ENCODE measurements at regions not wholly inside any gene's neighbourhood (a gene's known extent, or its start where the extent isn't known, plus 50 kb on each side); places are given as distances from the start of the nearest gene placed in this dataset.

DNA sequence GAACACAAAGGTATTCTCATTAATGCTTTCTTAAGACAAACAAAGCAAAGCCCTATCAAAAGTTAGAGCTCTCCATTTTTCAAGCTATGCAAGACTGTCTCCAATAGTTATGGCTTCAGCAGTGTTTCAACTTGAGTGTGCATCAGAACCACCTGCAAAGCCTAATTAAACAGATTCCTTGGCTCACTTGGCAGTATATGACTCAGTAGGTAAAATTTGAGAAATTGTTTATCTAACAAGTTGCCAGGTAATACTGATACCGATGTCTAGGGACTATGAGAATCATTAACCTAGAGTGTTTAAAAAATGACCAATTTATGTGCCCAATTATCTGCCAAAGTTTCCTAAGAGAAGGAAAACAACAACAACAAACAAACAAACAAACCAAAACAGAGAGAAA lies 60.3 kb upstream of the PARP8 start:
- TF ChIP-seq, protein P1, sequence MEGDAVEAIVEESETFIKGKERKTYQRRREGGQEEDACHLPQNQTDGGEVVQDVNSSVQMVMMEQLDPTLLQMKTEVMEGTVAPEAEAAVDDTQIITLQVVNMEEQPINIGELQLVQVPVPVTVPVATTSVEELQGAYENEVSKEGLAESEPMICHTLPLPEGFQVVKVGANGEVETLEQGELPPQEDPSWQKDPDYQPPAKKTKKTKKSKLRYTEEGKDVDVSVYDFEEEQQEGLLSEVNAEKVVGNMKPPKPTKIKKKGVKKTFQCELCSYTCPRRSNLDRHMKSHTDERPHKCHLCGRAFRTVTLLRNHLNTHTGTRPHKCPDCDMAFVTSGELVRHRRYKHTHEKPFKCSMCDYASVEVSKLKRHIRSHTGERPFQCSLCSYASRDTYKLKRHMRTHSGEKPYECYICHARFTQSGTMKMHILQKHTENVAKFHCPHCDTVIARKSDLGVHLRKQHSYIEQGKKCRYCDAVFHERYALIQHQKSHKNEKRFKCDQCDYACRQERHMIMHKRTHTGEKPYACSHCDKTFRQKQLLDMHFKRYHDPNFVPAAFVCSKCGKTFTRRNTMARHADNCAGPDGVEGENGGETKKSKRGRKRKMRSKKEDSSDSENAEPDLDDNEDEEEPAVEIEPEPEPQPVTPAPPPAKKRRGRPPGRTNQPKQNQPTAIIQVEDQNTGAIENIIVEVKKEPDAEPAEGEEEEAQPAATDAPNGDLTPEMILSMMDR (IDR thresholded peaks at IDR 0.05; ENCODE audit: insufficient read depth, low read length) = no peak
- no peak for TF ChIP-seq POLR2AphosphoS5 (IDR thresholded peaks at IDR 0.05; ENCODE audit: low read depth)
- TF ChIP-seq GABPA (IDR thresholded peaks at IDR 0.05; ENCODE audit: low read depth) = no peak
- TF ChIP-seq, protein P2, sequence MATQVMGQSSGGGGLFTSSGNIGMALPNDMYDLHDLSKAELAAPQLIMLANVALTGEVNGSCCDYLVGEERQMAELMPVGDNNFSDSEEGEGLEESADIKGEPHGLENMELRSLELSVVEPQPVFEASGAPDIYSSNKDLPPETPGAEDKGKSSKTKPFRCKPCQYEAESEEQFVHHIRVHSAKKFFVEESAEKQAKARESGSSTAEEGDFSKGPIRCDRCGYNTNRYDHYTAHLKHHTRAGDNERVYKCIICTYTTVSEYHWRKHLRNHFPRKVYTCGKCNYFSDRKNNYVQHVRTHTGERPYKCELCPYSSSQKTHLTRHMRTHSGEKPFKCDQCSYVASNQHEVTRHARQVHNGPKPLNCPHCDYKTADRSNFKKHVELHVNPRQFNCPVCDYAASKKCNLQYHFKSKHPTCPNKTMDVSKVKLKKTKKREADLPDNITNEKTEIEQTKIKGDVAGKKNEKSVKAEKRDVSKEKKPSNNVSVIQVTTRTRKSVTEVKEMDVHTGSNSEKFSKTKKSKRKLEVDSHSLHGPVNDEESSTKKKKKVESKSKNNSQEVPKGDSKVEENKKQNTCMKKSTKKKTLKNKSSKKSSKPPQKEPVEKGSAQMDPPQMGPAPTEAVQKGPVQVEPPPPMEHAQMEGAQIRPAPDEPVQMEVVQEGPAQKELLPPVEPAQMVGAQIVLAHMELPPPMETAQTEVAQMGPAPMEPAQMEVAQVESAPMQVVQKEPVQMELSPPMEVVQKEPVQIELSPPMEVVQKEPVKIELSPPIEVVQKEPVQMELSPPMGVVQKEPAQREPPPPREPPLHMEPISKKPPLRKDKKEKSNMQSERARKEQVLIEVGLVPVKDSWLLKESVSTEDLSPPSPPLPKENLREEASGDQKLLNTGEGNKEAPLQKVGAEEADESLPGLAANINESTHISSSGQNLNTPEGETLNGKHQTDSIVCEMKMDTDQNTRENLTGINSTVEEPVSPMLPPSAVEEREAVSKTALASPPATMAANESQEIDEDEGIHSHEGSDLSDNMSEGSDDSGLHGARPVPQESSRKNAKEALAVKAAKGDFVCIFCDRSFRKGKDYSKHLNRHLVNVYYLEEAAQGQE (IDR thresholded peaks at IDR 0.05; ENCODE audit: insufficient replicate concordance, low read depth) = no peak
- TF ChIP-seq SPI1 (IDR thresholded peaks at IDR 0.05; ENCODE audit: borderline replicate concordance, low read depth) = no peak

Measured in HL-60 (cell line).